ENCODE measurements at regions not wholly inside any gene's neighbourhood (a gene's known extent, or its start where the extent isn't known, plus 50 kb on each side); places are given as distances from the start of the nearest gene placed in this dataset.
A peak's percentile ranks its signal among the peaks of the same experiment; 100 is the strongest.

- peak in 1 of 2 donors; percentile 57 for DNase-seq
Measured at GRCh38 chr5:74576941-74577456, 63.5 kb downstream of the ENC1 start.

DNA sequence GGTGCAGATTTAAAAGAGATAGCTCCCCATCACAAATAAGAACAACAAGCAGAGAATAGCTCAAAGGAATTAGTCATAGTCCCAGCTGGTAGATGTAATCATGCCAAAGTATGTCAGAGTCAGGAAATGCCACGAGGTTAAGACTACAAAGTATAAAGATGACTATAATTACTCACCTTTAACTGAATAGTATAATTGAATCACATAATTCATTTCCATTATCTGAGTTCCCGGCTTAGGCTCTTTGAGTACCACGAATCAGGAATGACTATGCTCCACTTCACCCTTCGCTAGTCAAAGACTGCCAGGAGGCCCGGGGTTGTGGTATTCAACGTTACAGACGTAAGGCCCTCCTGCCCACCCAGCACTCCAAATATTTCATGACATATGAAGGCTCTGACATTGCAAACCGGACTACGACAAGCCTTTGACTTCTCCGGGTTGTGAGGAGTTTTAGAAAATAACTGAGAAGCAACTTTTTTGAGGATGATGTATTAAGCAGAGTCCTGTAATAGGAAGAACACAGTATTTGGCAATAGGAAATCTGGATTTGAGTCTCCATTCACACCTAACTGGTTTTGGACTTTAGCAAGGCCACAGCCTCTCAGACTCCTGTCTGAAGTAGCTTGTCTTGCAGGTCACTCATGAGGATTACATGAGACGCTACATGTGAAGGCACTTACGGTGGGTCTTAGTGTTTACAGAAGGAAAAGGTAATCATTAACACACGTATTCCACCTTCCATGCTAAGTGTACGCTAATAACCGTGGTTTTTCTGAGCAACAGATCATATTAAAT lies 64.6 kb downstream of the ENC1 start:
- peak in 1 of 2 donors; percentile 72 for DNase-seq

- no peak for DNase-seq
Measured at GRCh38 chr5:74570250-74570649, 70.3 kb downstream of the ENC1 start.

DNA sequence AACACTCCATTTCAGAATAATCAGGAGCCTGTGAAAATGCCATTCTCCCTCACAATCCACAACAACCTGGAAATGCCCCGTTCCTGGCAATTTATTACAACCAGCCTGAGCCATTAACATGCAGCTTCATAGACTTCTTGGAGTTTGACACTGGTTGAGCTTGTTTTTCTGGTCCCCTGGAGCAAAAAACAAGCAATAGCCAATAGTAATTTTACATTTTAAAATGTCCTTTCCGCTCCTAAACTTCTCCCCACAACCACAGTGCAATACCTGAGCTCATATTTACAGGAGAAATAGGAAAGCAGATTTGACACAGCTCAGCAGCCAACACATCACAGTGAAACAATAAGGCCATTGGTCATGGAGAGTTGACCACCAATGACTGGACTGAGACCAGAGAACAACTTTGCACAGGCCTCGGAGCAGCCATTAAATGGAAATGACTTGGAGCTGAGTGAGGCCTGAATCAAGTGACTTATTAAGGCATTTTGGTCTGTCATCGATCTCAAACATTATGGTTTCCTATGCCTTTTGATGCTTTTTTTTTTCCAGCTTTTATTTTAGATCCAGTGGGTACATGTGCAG lies 73.0 kb downstream of the ENC1 start:
- no peak for DNase-seq

GRCh38 chr5:74562122-74562521 lies 78.4 kb downstream of the ENC1 start:
- DNase-seq: no peak

DNA sequence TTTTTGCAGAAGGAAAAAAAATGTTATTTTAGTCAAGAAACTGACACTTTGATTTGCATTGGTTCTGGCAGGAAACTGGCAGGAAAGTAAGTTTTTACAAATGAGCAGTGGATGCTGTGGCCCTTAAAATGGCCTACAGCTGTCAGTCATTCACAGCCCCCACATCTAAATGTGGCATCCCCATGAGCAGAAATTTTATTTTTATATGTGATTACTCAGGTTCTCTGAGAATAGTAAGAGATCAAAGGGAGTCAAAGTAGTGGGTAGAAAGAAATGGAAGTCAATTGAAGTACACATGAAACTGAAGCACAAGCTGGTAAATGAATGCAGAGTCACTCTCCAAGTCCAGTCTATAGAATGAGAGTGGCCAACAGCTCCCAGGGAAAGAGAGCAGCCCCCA lies 80.3 kb downstream of the ENC1 start:
- no peak for DNase-seq

DNA sequence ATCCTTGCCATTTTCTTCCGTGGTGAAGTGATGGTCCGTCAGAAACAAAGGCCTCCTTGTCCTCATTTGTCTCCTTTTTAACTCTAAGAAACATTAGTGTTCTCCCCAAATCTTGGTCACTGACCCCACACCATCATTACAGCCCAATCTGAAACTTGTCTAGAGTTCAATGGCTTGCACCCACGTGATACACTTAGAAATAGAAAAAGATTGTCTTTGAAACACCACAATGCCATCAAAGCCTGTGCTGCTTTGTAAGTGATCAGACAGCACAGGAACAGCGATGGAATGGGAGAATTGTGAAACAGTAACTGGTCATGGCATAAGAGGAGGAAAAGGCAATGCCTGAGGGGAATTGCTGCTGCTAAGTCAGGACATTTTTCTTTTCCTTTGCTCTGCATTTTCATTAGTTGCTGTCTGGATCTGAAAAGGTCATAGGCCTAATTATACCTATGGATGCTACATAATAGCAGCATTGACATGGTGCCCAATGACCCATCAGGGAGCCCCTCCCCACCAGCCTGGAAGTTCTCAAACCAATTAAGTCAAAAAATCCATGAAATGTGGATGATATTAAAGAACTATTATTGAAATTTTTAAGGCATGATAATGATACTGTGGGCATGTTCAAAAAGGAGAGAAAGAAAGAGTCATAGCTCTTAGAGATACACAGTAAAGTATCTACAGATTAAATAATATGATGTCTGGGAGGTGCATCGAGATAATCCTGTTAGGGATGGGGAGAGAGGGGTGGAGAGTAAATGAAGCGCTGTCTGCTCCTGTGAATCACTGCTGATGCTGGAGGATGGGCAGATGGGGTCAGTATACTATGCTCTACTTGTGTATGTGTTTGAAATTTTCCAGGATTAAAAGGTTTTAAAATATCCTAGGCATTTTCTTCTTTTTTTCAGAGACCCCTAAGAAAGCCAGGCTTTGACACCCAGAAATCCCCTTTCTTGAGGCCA lies 83.6 kb downstream of the ENC1 start:
- no peak for DNase-seq

DNA sequence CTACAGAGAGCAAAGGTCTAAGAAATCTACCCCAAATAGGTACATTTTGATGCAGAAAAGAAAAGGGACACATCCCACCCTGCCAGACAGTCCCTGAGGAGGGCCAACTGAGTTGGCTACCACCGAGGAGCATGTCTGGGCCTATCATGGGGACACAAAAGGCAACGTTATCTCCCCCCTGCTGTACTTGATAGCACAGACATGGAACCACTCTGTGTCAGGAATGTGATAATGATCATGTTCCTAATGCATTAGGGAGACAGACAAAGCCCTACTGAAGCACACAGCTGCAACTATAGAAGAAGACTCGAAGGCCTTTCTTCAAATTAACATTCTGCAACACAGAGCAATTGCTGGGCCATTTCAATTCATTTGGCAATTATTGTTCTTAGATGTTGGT lies 84.5 kb downstream of the ENC1 start:
- DNase-seq: no peak

DNA sequence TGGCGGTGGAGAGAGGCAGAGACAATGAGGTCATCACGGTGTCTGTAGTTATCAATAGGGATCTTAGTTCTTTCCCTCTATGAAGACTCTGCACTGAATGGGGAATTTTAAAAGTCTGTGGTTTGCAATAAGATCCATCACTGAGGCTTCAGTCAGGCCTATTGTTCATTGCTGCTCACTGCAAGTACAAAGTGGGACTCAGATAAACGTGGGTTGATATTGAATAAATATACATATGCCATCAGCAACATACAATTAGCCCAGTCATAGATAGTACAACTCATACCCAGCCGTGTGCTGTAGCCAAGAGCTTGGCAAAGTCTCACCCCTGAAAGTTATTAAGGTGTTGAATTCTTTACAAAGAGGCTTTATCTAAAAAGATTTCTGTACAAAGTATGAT lies 88.4 kb downstream of the ENC1 start:
- no peak for DNase-seq

DNA sequence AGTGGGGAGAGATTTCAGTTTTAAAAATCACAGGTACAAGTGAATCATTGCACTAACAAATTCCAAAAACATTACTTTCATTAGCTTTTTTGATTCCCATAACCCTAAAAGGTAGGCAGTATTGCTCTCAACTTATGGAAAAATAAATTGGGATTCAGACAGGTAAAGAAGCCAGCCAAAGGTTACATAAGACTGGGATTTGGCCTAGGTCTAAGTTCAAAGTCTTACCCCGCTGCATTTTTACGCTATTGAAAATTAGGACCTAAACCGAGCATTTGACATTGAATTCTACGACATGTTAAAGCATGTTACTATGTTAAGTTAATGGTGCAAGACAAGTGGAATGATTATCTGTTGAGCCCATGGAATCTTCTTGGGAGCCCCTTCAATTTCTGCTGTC lies 89.6 kb downstream of the ENC1 start:
- no peak for DNase-seq

GRCh38 chr5:74549384-74549783 lies 91.1 kb downstream of the ENC1 start:
- DNase-seq: no peak

- DNase-seq: no peak
Measured at GRCh38 chr5:74546796-74547195, 93.7 kb downstream of the ENC1 start.

DNA sequence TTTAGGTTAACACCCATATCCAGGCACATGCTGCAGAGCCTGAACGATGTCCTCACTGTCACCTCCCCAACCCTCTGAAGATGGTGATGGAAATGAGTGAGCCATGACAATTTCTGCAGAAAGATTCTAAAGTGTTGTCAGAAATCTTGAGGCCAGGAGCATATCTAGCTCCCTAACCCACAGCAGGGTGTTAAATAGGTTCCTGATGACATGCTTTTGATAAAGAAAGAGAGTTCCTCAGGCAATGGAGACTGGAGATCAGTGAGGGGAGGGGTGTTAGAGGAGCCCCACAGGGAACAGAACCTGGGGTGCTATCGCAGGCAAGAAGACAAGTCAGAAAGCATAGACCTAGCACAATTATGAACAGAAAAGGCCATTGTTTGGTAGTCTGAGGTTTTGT lies 95.7 kb downstream of the ENC1 start:
- no peak for DNase-seq

DNA sequence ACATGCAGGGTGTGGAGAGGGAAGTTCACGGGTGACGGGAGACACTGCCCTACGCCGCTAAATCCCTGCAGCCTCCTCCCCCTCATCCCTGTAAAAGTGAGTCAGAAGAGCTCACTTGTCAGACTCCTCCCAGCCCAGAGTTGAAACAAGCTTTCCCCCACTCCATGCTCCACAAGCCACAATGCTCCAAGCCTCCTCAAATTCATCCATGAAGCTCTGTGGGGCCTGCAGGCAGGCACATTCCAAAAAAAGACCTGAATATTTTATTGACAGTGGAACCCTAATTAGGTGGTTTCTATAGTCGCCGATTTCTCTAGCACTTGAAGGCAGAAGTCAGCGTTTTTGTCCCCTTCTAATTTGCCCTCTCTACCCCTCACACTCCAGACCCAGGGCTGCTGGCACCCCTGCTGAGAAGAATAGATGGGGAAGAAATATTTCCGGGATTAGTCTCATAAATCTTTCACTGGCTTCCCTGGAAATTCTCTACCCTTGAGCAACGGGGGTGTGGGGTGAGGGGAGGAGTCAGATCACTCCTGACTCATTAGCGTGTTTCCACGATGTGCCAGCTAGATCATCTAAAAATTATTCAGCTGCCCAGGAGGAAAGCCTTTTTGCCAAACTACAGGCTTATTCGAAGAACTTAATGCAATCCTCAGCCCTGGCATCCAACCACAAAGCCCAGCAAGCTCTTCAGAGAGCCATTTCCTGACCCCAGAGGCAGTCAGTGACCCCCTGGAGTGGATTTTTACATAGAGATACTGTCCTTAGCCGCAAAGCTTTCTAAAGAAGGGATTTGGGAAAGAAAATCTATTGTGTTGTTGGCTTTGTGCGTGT lies 97.1 kb downstream of the ENC1 start:
- DNase-seq: no peak

- DNase-seq: no peak
Measured at GRCh38 chr5:74542482-74542881, 98.0 kb downstream of the ENC1 start.

- DNase-seq: no peak
Measured at GRCh38 chr5:74541381-74541781, 99.1 kb downstream of the ENC1 start.

DNA sequence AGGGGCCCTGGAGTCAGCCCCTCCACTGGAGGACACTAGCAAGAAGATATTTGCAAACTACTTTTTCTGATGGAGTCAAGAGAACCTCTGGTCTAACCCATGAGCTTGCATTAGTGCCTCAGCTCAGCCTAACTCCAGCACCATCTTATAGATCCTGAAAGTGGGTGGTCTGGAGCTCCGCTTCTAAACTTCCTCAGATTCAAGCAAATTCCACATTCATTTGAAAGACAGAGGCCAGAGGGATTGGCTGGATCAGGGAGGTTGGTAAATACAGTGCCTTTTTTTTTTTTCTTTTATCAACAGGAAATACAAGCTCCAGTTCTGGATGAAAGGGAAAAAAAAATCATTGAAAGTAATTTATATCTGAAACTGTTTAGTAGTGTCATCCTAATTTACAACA lies 99.9 kb downstream of the ENC1 start:
- no peak for DNase-seq

DNA sequence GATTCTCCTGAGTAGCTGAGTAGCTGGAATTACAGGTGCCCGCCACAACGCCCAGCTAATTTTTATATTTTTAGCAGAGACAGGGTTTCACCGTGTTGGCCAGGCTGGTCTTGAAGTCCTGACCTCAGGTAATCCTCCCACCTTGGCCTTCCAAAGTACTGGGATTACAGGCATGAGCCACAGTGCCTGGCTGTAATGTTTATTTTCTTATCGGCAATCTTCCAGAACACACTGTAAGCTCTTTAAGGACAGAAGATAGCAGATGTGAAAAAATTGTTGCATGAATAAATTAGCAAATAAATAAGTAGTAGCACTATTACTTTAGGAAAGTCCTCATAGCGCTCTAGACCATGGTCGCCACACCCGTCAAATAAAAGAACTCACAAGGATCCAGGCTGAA lies 100.5 kb downstream of the ENC1 start:
- no peak for DNase-seq

DNA sequence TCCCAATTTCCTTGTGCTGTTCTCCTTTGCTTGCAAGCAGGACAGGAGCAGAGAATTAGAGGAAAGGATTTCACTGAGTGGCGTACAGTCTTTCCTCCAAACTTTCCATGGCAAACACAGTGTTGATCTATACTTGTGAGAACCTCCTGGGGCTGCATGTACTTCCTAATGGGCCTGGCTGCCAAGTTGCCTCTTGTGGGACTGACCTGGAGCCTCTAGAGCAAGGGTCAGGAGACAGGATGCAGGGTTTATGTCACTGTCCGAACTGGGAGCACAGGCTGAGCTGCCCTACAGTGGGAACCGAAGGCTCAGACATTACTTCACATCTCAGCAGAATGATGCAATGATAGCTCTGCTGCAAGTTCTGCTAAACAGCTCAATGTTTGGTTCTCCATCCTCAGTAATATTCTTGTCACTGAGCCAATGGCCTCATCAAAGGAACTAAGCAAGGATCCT lies 102.3 kb downstream of the ENC1 start:
- DNase-seq: peak in 1 of 2 donors; percentile 17

- no peak for DNase-seq
Measured at GRCh38 chr5:74536658-74537057, 103.9 kb downstream of the ENC1 start.

- no peak for DNase-seq
Measured at GRCh38 chr5:74535926-74536325, 104.6 kb downstream of the ENC1 start.

DNA sequence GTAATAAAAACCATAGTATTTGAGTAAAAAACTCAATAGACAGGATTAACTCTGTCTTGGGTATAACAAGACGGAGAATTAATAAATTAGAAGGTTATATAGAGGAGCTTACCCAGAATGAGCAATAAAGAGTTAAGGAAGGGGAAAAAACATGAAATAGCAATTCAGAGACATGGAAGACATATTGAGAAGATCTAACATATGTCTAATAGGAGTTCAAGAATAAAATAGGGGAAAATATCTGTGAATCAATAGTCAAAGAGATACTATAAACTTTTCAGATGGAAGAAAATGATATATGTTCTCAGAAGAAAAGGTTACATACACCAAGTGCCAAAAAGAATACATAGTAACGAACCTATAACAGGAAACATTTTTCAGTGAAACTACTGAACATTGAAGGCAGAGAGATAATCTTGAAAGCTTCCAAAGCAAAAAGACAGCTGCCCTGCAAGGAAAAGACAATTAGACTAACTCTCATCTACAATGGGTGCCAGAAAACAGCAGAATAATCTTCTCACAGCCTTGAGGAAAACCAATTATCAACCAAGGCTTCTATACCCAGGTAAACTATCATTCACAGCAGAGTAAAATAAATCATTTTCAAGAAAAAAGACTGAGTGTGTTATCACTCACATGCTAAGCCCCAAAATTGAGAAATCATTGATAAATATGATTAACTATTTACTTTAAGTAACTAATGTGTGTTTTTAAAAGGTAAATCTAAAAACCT lies 106.0 kb downstream of the ENC1 start:
- DNase-seq: no peak
